ENCODE measurements at regions not wholly inside any gene's neighbourhood (a gene's known extent, or its start where the extent isn't known, plus 50 kb on each side); places are given as distances from the start of the nearest gene placed in this dataset.

DNA sequence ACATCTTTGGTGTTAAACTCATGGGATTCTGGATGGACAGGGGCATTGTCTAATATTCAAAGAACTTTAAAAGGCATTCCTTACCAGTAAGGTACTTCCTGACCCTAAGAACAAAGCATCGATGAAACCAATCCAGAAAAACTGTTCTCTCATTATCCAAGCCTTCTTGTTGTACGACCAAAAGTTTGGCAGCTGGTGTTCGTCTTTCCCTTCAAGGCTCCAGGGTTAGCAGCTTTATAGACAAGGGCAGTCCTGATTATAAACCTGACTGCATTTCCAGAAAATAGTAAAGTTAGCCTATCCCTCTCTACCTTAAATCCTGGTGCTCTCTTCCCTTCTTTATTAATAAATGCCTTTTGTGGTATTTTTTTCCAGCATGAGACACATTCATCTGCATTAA is 149.4 kb upstream of the MRPS30 start:
- DNase-seq = no peak

DNA sequence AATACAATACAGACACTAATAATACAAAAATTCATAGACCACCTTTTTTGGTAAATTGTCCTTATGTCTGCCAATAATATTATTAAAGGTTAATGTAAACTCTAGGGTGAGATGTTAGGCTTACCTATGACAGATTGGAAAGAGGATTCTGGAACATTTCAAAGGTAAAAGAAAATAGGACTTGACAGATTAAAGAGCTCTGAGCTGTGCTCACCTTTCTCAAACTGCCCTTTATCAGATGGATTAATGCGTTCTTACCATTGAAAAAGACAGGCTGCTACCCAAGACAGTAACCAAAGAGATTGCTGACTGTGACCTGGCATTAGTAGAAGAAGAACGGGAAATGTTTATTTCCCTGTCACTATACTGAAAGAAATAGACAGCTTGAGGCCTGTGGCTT is 156.1 kb upstream of the MRPS30 start:
- DNase-seq = no peak

DNA sequence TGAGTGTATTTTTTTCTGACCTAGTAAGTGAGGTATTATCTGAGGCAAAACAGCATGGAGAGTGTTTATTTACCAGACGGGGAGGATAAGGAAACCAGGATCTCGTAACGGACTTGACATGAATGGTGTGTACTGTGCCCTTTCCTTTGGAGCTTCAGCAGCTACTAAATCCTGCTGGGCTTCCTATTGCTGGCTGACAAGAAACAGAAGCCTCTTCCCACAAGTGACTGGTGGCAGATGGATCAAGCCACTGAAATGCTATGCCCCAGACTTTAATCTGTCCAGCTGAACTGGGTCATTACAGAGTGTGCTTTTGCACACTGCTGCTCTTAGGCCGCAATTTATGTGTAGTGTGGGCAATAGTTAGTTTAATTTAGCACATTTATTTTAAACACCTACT is 162.7 kb upstream of the MRPS30 start:
- peak in 1 of 2 experiments; percentile 16 for DNase-seq

DNA sequence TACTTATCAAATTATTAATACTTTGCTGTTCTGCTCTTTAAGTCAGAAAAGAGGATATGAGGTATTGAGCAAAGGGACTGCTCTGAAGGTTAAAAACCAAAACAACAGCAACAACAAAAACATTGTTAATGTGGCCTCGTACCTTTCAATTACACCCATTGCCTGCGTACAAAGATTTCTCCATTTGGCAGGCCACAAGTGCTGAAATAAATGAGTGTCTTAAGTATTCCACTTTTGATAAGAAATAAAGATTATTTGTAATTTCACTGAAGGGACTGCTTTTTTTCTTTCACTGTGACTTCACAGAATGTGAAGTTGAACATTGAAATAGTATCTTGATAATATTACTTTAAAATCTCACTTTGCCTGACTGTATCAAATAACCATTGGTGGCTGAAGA is 163.2 kb upstream of the MRPS30 start:
- no peak for DNase-seq

DNA sequence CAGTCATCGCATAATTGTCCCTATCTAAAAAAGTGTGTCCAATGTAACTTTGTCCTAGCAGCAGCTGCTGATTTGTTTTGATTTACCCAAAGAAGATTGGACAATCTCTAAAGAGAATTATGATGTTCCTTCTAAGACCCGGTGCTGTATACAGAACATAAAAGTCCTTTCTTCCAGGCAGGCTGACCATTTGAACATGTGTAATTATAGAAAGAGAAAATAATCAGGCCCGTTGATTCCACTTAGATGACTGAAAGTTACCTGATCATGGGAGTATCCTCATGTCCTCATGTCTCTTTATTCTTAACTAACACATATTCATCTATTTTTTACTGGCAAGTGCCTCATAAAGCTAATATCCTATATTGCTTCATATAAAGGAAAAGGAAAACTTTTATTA is 164.1 kb upstream of the MRPS30 start:
- no peak for DNase-seq

DNA sequence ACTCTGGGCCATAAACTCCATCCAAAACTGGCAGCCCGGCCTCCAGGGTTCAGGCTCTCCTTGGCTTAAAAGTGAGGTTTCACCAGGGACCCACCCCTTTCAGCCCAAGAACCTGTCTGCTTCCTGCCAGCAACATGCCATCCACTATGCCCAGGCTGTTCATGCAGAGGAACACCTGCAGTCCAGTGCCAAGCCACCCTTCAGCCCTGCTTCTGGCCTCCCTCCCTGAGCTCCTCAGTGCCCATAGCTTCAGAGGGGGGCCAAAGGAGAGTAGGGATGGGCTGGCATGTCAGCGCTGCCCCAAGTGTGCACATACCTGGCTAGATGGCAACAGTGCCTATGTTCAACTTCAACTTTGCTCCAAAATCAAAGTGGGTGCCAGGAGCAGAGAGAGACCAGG is 166.9 kb upstream of the MRPS30 start:
- DNase-seq = no peak

DNA sequence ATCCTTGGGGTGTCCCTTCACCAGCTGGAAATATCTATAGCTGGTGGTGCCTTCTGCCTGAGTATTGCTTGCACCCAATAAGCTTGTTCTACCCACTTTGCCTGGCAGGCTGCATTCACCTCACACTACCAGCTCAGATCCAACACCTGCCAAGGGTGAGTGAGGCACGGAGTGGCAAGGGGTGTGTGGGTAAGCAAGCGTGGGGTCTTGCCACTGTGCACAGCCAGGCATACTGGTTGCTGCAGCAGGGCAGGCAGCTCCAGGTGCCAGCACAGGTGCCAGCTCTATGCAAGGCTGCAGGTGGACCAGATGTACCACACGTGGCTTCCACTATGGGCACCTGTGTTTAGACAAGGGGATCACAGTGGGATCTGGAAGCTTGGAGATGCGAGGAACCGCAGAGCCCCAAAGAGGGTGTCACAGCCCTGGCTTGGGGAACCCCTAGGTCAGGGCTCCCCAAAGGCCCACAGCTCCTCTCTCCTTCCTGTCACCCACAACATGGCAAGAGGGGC is 167.7 kb upstream of the MRPS30 start:
- no peak for DNase-seq

DNA sequence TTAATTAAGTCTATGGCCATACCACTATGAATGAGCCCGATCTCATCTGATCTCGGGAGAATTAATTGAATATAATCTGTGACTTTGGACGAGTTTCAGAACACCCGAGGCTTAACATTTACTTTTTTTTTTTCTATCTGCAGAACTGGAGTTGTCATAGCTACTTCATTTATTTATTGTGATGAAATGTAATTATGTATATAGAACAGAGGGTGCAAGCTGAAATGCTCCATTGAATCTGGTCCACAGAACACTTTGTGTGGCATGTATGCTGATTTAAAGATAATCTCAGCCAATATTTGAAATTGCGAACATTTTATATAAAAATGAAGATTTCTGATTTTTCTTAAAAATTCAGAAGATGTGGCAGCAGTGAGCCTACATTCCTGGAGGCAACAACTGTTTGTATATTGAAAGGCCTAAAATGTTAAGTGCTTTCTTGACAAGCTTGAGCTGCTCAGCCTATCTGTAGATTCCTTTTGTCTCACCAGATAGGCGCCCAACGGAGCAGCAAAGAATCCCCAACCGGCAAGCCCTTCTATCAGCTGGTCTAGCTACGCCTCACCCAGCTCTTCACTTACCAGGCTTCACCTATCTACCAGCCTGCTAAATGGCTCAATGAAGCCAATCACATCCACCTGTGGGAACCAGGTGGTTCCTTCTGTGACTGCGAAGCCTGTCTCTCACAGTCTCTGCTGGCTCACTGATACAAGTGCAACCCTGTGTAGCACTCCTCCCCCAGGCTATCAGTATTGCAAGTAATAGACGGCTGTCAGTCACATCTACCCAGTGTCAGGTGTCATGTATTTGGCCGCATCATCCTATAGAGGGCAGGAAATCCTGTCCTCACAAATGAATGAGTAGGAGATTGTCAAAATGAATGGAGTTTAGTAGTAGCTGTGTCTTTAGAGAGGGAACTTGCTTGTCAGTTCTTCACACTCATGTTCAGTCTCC is 170.6 kb upstream of the MRPS30 start:
- DNase-seq = no peak

DNA sequence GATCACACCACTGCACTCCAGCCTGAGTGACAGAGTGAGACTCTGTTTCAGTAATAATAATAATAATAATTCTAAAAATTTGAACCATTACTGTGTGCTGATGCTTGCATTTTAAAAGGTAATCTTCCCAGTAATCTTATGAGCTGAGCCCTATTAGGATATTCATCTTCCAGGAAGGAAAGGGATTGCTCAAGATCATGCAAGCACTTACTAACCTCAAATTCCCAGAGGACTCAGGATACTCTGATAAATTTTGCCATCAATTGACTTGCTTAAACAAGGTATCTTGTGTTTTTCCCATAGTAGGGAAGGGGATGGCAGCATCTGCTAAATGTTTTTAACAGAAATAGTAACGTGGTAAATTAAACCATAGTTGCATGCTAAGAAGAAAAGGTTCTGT is 176.4 kb upstream of the MRPS30 start:
- no peak for DNase-seq

DNA sequence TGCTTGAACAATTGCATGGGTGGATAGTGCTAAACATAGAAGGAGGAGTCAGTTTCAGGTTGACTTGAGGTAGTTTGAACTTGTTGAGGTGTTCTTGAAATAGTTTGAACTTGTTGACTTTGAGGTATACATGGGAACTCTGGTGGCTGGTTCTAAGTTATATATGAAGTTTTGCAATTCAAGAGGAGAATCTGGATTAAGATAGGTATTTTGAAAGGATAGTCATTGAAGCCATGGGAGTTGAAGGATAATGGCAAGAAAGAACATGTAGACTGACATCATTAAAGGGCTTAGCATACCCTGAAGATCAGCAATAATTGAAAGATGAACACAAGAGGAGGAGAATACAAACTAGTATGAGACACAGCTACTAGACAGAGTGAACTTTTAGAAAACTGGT is 181.9 kb upstream of the MRPS30 start:
- DNase-seq = no peak

DNA sequence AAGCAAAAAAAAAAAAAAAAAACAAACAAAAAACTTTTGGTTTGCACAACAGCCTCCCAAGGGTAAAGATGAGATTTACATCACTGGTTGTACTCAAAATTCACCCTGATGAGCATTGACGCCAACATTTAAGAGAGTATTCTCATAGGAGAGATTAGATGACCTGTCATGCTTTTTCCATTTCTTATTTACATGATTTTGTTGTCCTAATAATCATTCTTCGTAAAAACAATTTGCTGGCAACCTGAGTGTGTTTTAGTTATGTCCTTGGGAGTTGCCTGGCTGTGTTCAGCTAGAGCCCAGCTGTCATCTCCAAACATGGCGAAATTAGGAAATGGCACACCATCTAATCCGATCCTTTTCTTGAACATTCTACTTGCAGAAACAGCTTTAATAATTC is 186.4 kb upstream of the MRPS30 start:
- no peak for DNase-seq

DNA sequence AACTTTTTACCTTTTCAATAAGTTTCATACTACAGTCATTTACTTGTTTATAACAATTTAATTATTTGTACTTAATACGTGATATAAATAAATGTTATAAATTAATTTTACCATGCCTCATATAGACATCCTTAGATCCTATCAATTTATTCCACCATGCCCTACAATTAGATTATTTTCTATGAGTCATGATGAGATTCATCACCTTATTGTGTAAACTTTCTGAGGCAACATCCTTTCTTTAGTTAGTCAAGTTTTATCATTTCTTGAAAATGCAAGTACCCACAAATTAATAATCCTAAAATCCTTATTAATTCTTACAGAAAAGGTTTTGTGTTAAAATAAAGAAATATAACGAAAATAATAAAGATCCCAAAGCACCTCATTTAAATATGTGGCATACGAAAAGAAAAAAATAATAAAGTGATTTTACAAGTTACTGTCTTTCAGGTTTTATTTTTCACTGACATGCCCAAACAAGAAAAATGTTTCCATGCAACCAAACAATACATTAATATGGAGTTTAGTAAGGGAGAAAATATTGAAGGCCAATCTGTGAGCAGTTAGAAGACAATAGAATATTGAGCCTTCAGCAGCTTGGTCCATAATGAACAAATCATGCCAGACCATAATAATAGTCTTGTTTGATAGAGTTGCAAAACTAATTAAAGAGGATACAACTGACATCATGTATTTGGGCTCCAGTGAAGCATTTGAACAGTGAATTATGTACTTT is 188.7 kb upstream of the MRPS30 start:
- DNase-seq = no peak

DNA sequence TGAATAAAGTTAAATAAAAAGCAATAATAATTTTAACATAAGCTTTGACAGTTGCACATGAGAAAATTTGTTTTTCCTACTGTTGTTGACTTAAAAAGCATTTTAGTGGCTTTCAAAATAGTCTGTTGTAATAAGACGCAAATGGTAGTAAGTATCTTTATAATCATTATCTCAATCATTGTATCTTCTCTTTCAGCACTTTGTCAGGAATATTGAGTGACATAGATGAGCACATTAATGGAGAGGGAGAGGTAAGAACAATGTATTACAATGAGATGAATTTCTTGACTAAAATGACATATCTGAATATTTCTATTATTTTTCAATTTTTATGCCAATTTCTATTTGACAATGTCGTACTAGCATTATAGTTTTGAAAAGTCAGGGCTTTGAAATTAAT is 193.9 kb upstream of the MRPS30 start:
- no peak for DNase-seq

DNA sequence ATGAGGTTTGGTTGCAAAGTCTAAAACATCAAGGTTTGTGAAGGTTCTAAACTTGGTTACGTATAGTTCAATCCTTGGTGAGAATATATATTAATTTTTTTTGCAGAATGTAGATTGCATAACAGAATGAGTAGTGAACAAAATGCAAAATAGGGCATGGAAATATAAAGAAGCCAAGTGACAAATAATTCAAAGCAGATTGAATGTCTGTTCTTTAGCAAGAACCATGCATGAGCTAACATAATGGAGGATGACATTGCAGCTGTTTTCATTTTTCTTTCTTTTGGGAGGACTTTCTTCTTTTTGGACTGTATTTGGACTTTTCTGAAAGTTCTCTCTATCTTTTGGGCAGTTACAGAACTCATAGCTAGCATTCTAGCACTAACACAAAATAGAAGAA is 194.8 kb upstream of the MRPS30 start:
- no peak for DNase-seq

DNA sequence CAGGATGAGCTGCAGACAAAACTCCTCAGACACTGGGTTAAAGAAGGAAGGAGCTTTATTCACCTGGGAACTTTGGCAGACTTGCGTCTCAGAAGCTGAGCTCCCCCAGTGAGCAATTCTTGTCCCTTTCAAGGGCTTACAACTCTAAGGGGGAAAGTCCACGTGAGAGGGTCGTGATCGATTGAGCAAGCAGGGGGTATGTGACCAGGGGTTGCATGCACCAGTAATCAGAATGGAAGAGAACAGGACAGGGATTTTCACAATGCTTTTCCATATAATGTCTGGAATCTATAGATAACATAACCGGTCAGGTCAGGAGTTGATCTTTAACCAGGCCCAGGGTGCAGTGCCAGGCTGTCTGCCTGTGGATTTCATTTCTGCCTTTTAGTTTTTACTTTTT is 202.8 kb upstream of the MRPS30 start:
- no peak for DNase-seq

DNA sequence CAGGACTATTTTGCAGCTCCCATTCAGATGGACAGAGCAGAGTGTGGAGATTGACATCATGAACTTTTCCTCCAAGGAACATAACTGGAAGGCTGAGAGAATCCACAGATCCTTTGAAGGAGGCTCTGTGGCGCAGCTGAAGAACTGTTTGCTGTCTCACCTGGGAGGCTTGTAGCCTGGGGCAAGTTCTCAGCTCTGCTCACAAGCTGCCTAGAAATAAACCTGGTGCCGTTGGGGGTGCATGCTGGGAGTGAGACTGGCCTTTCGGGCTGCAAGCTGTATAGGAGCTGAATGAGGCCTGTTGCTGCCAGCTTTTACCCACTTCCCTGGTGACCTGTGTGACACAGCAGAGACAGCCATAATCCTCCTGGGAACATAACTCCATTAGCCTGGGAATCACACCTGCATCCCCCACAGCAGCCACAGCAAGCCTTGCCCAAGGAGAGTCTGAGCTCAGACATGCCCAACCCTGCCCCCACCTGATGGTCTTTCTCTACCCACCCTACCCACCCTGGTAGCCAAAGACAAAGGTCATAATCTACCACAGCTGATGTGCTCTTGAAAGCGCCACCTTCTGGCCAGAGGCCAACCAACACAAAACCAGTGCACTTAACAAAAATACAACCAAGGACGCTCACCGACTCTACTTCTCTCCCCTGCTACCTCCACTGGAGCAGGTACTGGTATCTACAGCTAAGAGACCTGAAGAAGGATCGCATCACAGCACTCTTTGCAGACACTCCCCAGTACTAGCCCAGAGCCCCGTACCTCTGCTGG is 205.1 kb upstream of the MRPS30 start:
- DNase-seq = no peak

DNA sequence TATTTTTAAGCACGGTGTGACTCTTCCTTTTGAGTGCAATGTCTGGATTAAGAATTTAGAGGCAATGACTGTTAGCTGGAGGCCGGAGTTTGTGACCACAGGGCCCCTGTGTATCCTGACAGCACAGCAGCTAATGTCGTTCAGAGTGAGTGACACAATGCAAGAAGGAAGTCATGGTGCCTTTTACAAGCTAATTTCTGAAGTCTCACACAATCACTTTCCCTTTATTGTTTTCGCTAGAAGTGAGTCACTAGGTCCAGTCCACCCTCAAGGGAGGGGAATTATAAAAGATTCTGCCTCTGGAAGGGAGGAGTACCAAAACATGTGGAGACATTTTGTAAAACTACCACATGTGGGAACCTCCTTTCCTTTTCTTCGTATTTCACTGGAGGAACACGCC is 185.5 kb upstream of the FGF10 start:
- no peak for DNase-seq

DNA sequence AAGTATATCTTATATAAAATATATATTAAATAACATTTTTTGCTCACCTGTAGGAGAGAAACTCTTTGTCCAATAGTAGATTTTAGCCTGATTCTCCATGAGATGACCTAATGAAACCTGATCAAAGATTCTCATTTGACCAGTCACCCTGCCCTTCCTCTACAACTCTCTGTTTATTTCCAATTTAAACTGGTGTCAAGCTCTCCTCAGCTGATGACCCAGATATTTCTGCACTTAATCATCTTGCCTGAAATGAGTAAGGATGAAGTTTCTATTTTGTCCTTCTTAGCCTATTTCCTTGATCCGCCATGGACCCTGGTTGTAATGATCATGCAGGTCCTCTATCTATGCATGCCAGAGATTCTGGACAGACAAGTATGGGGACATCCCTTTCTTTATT is 179.3 kb upstream of the FGF10 start:
- DNase-seq = no peak

DNA sequence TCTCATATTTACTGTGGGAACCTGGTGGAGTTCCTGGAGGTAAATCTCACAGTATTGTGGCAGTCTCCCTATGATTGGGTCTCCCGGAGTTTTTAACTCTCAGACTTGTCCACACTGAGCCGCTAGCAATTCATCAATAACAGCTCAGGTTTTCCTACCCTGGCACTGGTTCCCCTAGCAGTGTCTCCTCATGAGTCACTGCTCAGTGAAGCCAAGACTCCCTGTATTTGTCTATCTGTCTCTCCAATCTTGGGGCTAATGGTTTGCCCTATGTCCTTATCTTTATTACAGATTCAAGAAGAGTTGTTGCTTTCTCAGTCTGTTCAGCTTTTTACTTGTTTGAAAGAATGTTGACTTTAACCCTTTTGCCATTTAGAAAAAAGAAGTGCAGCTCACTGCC is 176.7 kb upstream of the FGF10 start:
- DNase-seq = no peak

DNA sequence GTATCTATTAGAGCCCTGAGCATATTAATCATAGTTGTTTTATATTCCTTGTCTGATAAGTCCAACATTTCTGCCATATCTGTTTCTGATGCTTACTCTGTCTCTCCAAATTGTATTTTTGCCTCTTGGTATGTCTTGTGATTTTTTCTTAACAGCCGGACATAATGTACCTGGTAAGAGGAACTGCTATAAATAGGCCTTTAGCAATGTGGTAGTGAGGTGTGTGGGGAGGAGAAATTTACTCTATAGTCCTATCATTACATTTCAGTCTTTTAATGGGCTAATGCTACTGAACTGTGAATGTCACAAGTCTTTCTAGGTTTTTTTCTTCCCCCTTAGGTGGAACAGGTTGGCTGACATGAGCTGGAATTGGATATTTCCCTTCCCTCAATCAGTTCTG is 176.1 kb upstream of the FGF10 start:
- no peak for DNase-seq

DNA sequence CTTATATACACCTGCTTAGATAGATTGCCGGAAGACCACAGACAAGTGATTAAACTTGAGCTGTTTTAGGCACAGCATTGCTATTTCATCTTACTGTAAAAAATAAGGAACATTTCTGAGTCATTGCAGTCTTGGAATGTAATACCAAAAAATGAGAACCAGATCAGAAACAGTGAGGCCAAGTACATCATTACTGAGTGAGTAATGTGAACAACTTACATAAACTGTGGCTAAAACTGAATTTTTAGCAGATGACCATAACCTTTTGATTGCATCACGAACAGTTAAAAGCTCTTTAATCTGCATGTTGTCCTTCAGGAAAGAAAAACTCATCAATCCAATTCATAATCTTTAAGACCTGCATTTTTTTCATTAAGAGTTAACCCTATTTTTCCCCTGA is 157.1 kb upstream of the FGF10 start:
- DNase-seq = no peak

DNA sequence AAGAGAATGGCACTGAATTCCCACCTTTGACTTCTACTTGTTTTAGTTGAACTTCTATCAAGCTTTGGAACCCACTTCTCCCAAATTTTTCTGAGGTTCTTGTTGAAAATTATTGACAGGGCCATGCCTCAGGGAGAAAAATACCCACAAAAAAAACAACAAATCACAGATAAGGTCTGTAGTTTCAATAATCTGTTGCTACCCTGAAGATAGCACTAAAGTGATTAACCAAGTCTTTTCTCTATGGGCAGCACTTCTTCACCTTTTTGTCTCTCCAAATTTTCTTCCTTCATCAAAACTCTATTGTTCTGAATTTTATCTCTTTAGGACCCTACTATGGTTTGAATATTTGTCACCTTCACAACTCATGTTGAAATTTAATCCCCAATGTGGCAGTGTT is 154.3 kb upstream of the FGF10 start:
- no peak for DNase-seq

DNA sequence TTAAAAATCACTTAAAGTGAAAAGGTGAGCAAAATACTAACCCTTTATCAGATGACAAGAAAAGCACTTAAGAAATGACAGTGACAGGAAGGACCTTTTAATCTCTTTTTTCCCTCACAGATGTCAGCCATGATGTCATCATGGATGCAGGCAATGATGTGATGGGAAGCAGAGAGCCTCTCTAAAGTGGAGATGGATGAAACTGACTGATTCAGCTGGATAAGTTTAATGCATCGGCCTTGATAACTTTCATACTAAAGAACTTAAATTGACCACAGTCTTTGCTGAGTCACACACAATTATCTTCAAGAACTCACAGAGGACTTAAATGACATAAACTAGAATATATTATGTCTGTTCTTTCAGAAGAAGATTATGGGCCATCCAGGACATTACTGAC is 153.2 kb upstream of the FGF10 start:
- DNase-seq = no peak

DNA sequence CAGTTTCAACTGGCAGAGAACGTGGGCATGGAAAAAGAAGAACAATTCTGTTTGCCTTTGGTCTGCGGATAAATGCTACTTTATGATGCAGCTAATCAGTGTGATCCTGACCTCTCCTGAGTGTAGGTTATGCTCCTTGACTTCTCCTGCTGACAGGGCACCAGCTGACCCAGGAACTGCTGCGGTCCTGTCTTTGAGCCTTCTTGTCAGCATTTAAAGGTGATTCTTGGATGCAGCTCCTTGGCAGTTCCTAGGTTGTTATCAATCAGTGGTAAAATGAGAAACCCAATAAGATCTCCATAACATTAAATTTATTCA is 150.3 kb upstream of the FGF10 start:
- no peak for DNase-seq
